K562 (cell line): ENCODE measurements at regions not wholly inside any gene's neighbourhood (a gene's known extent, or its start where the extent isn't known, plus 50 kb on each side); places are given as distances from the start of the nearest gene placed in this dataset.

Experiments
- BHLHE40 ChIP-seq: IDR thresholded peaks from 2 replicates; pipeline ENCODE4 v1.6.1; 2011; ENCODE audit warnings: low read length, improper control_type of control experiment
- HDAC3 ChIP-seq: fragments of 450-650 bp; IDR thresholded peaks from 2 replicates; pipeline ENCODE4 v1.6.1; 2018; ENCODE audit warnings: borderline replicate concordance, mild to moderate bottlenecking, moderate library complexity; ENCODE audit not compliant: partially characterized antibody
- MXI1 ChIP-seq: IDR thresholded peaks from 2 replicates; pipeline ENCODE4 v1.6.1; 2011; ENCODE audit warnings: low read depth, mild to moderate bottlenecking, improper control_type of control experiment, low read length
- TF ChIP-seq, protein P1 (sequence below): sonication (generic); formaldehyde crosslinking; IDR thresholded peaks from 2 replicates; pipeline ENCODE4 v1.5.0; 2020; ENCODE audit warnings: missing genetic modification reagents
- TF ChIP-seq, protein P2 (sequence below): sonication (generic); formaldehyde crosslinking; IDR thresholded peaks from 2 replicates; pipeline ENCODE4 v1.9.0; 2022; ENCODE audit warnings: mild to moderate bottlenecking, missing genetic modification reagents
- TF ChIP-seq, protein P3 (sequence below), 3 experiments: IDR thresholded peaks in 2 of 3; conservative IDR thresholded peaks in 1 of 3; 2 replicates each; pipeline ENCODE4 v1.5.1; 2011 to 2012; ENCODE audit warnings: low read length in 3 of 3, mild to moderate bottlenecking in 3 of 3, control low read depth in 2 of 3, improper control_type of control experiment in 1 of 3, inconsistent platforms in 1 of 3, low read depth in 1 of 3, mixed read lengths in 1 of 3, moderate library complexity in 1 of 3; ENCODE audit not compliant: insufficient read depth in 2 of 3

DNA sequence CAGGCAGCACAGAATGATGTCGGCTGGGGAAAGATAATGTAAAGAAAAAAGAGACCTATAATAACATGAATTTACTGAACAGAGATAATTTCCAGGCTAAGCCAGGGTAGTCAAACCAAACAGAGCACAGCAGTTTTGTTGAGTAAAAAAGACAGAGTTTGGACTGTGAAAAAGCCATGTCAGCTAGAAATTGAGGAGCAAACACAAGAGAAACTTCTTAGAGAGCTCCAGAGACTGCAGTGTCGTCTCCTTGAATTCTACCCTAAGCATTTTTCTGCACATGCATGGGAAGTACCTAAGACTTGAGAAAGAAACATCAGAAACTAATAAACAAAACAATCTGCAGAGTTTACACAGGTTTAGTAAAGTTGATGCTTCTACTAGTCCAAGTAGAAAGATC is 1098.8 kb upstream of the CDH8 start:
- TF ChIP-seq, protein P1, sequence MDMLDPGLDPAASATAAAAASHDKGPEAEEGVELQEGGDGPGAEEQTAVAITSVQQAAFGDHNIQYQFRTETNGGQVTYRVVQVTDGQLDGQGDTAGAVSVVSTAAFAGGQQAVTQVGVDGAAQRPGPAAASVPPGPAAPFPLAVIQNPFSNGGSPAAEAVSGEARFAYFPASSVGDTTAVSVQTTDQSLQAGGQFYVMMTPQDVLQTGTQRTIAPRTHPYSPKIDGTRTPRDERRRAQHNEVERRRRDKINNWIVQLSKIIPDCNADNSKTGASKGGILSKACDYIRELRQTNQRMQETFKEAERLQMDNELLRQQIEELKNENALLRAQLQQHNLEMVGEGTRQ (CRISPR knock-in tag) = no peak
- TF ChIP-seq MXI1 (no peak), HDAC3 (no peak), BHLHE40 (no peak)
- TF ChIP-seq, protein P2, sequence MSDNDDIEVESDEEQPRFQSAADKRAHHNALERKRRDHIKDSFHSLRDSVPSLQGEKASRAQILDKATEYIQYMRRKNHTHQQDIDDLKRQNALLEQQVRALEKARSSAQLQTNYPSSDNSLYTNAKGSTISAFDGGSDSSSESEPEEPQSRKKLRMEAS (CRISPR knock-in tag) = no peak
- TF ChIP-seq, protein P3, sequence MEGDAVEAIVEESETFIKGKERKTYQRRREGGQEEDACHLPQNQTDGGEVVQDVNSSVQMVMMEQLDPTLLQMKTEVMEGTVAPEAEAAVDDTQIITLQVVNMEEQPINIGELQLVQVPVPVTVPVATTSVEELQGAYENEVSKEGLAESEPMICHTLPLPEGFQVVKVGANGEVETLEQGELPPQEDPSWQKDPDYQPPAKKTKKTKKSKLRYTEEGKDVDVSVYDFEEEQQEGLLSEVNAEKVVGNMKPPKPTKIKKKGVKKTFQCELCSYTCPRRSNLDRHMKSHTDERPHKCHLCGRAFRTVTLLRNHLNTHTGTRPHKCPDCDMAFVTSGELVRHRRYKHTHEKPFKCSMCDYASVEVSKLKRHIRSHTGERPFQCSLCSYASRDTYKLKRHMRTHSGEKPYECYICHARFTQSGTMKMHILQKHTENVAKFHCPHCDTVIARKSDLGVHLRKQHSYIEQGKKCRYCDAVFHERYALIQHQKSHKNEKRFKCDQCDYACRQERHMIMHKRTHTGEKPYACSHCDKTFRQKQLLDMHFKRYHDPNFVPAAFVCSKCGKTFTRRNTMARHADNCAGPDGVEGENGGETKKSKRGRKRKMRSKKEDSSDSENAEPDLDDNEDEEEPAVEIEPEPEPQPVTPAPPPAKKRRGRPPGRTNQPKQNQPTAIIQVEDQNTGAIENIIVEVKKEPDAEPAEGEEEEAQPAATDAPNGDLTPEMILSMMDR (IDR thresholded peaks at IDR 0.05 in 2 of 3, conservative IDR thresholded peaks at IDR 0.05 in 1 of 3; ENCODE audit: insufficient read depth in 2 of 3, low read depth in 1 of 3, low read length in 3 of 3) = no peak
